HCT116 (cell line): ENCODE measurements at regions not wholly inside any gene's neighbourhood (a gene's known extent, or its start where the extent isn't known, plus 50 kb on each side); places are given as distances from the start of the nearest gene placed in this dataset.

Experiments
- CTCF ChIP-seq, 3 experiments: fragments of 200-600 bp in 1 of 3; sonication (generic) in 1 of 3; IDR thresholded peaks in 2 of 3; conservative IDR thresholded peaks in 1 of 3; 2 replicates each; pipeline ENCODE4 v1.5.1; 2012 to 2017; ENCODE audit warnings: low read depth in 2 of 3, low read length in 2 of 3, antibody characterized with exemption in 1 of 3, borderline replicate concordance in 1 of 3, control low read depth in 1 of 3, mild to moderate bottlenecking in 1 of 3, mixed read lengths in 1 of 3, mixed run types in 1 of 3, moderate library complexity in 1 of 3; ENCODE audit not compliant: insufficient read depth in 1 of 3
- EGR1 ChIP-seq: IDR thresholded peaks from 2 replicates; pipeline ENCODE4 v1.6.1; 2012; ENCODE audit warnings: low read depth
- EZH2 ChIP-seq: fragments of 200-600 bp; sonication (generic); IDR thresholded peaks from 2 replicates; pipeline ENCODE4 v1.6.1; 2017; ENCODE audit warnings: antibody characterized with exemption, mixed run types
- JUND ChIP-seq: IDR thresholded peaks from 2 replicates; pipeline ENCODE4 v1.6.1; 2012
- POLR2A ChIP-seq: IDR thresholded peaks from 2 replicates; pipeline ENCODE4 v1.7.0; 2011; ENCODE audit warnings: borderline replicate concordance; ENCODE audit not compliant: insufficient read depth, insufficient read length; ENCODE audit errors: extremely low read depth
- POLR2AphosphoS5 ChIP-seq: IDR thresholded peaks from 2 replicates; pipeline ENCODE4 v1.6.1; 2011; ENCODE audit warnings: mild to moderate bottlenecking, low read depth, low read length, moderate library complexity
- RAD21 ChIP-seq: IDR thresholded peaks from 2 replicates; pipeline ENCODE4 v1.6.1; 2012; ENCODE audit warnings: low read depth, mild to moderate bottlenecking
- REST ChIP-seq: IDR thresholded peaks from 2 replicates; pipeline ENCODE4 v1.6.1; 2012; ENCODE audit warnings: low read depth
- SP1 ChIP-seq: IDR thresholded peaks from 2 replicates; pipeline ENCODE4 v1.6.1; 2012; ENCODE audit warnings: low read depth
- YY1 ChIP-seq: IDR thresholded peaks from 2 replicates; pipeline ENCODE4 v1.6.1; 2011; ENCODE audit warnings: low read length, low read depth, moderate library complexity, mild to moderate bottlenecking; ENCODE audit not compliant: insufficient replicate concordance; ENCODE audit errors: extremely low read depth
- ZBTB33 ChIP-seq: IDR thresholded peaks from 2 replicates; pipeline ENCODE4 v1.6.1; 2011; ENCODE audit warnings: mild to moderate bottlenecking, low read length, moderate library complexity; ENCODE audit not compliant: insufficient replicate concordance; ENCODE audit errors: extremely low read depth

GRCh38 chr16:29320274-29320999 is 86.1 kb downstream of the NPIPB11 start:
- no peak for TF ChIP-seq CTCF (IDR thresholded peaks at IDR 0.05 in 2 of 3, conservative IDR thresholded peaks at IDR 0.05 in 1 of 3; ENCODE audit: borderline replicate concordance in 1 of 3, insufficient read depth in 1 of 3, low read depth in 2 of 3, low read length in 2 of 3)
- TF ChIP-seq JUND = no peak
- no peak for TF ChIP-seq ZBTB33
- no peak for TF ChIP-seq POLR2A
- no peak for TF ChIP-seq SP1
- TF ChIP-seq REST = no peak
- TF ChIP-seq RAD21 = no peak
- TF ChIP-seq EZH2 = no peak
- no peak for TF ChIP-seq POLR2AphosphoS5
- TF ChIP-seq YY1 = no peak
- no peak for TF ChIP-seq EGR1
